ENCODE measurements at regions not wholly inside any gene's neighbourhood (a gene's known extent, or its start where the extent isn't known, plus 50 kb on each side); places are given as distances from the start of the nearest gene placed in this dataset.

GRCh38 chr1:82463951-82464350 is 663.2 kb downstream of the ADGRL2 start:
- TF ChIP-seq, protein P1, sequence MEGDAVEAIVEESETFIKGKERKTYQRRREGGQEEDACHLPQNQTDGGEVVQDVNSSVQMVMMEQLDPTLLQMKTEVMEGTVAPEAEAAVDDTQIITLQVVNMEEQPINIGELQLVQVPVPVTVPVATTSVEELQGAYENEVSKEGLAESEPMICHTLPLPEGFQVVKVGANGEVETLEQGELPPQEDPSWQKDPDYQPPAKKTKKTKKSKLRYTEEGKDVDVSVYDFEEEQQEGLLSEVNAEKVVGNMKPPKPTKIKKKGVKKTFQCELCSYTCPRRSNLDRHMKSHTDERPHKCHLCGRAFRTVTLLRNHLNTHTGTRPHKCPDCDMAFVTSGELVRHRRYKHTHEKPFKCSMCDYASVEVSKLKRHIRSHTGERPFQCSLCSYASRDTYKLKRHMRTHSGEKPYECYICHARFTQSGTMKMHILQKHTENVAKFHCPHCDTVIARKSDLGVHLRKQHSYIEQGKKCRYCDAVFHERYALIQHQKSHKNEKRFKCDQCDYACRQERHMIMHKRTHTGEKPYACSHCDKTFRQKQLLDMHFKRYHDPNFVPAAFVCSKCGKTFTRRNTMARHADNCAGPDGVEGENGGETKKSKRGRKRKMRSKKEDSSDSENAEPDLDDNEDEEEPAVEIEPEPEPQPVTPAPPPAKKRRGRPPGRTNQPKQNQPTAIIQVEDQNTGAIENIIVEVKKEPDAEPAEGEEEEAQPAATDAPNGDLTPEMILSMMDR (IDR thresholded peaks at IDR 0.05) = no peak
- TF ChIP-seq POLR2A (IDR thresholded peaks at IDR 0.05) = no peak
- TF ChIP-seq POLR2AphosphoS5 (IDR thresholded peaks at IDR 0.05) = no peak
- no peak for TF ChIP-seq EP300 (IDR thresholded peaks at IDR 0.05)
